ENCODE measurements at regions not wholly inside any gene's neighbourhood (a gene's known extent, or its start where the extent isn't known, plus 50 kb on each side); places are given as distances from the start of the nearest gene placed in this dataset.

- Histone ChIP-seq H3K27ac (no peak overlapping the region), H3K4me1 (no peaks in the 10 kb centered on the region), H3K4me3 (no peak overlapping the region), H3K36me3 (no peaks in the 10 kb centered on the region), H3K27me3 (no peaks in the 10 kb centered on the region), H3K9me3 (peaks cover 0 to under 1% (median 0%) of the 10 kb centered on the region in 4 donors)
- TF ChIP-seq POLR2A (IDR thresholded peaks at IDR 0.05) = no peak
- TF ChIP-seq, protein P1, sequence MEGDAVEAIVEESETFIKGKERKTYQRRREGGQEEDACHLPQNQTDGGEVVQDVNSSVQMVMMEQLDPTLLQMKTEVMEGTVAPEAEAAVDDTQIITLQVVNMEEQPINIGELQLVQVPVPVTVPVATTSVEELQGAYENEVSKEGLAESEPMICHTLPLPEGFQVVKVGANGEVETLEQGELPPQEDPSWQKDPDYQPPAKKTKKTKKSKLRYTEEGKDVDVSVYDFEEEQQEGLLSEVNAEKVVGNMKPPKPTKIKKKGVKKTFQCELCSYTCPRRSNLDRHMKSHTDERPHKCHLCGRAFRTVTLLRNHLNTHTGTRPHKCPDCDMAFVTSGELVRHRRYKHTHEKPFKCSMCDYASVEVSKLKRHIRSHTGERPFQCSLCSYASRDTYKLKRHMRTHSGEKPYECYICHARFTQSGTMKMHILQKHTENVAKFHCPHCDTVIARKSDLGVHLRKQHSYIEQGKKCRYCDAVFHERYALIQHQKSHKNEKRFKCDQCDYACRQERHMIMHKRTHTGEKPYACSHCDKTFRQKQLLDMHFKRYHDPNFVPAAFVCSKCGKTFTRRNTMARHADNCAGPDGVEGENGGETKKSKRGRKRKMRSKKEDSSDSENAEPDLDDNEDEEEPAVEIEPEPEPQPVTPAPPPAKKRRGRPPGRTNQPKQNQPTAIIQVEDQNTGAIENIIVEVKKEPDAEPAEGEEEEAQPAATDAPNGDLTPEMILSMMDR (IDR thresholded peaks at IDR 0.05) = no peak
- no peak for DNase-seq
These were observed 1333.4 kb downstream of the ADGRL3 start for GRCh38 chr4:62533573-62533972.

GRCh38 chr4:62531731-62532130, 1331.6 kb downstream of the ADGRL3 start:
- H3K9me3 ChIP-seq = no peaks in the 10 kb centered on the region
- no peak overlapping the region for H3K27ac ChIP-seq
- H3K4me3 ChIP-seq = no peak overlapping the region
- no peaks in the 10 kb centered on the region for H3K4me1 ChIP-seq
- H3K27me3 ChIP-seq = no peaks in the 10 kb centered on the region
- TF ChIP-seq POLR2A (IDR thresholded peaks at IDR 0.05) = no peak
- TF ChIP-seq, protein P1 (IDR thresholded peaks at IDR 0.05) = no peak
- DNase-seq = no peak
- no peaks in the 10 kb centered on the region for H3K36me3 ChIP-seq

DNA sequence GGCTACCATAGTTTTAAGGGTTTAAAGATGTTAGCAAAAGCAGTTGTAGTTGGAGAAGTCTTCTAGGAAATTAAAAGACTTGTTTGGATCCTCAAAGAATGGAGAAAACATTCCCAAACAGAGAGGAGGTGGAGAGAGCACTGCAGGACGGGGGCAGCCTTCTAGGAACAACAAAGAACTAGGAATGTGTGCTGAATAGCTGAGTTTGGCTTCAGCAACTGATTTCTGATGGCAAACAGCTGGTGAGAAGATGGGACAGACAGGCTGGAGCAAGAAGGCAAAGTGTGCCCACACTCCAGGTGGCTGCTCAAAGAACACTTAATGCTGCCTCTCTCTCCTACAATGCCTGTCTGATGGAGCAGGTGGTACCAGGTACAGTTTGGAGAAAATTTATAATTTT, 1331.1 kb downstream of the ADGRL3 start:
- DNase-seq = no peak
- H3K4me1 ChIP-seq = no peaks in the 10 kb centered on the region
- H3K27me3 ChIP-seq = no peaks in the 10 kb centered on the region
- no peaks in the 10 kb centered on the region for H3K9me3 ChIP-seq
- H3K4me3 ChIP-seq = no peak overlapping the region
- no peak for TF ChIP-seq POLR2A (IDR thresholded peaks at IDR 0.05)
- TF ChIP-seq, protein P1 (IDR thresholded peaks at IDR 0.05) = no peak
- no peak overlapping the region for H3K27ac ChIP-seq
- H3K36me3 ChIP-seq = no peaks in the 10 kb centered on the region

DNA sequence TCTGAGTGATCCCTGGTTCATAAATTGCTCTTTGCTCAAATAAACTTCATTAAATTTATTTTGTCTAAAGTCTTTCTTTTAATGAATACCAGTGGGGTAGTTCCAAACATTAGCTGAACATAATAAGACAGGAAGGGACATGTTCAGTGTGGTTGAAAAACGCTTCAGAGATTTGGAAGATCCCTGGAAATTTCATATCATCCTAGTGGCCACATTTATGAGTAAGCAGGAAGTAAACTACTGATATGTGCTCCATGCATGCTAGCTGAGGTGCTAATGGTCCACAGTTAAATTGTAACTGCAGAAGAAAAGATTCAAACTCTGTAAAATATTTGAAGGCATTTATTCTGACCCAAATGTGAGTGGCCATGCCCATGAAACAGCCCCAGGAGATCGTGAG, 1328.7 kb downstream of the ADGRL3 start:
- no peak for TF ChIP-seq POLR2A (IDR thresholded peaks at IDR 0.05)
- TF ChIP-seq, protein P1 (IDR thresholded peaks at IDR 0.05) = peak in 3 of 6 experiments; percentile 10 to 34 (median 27)
- no peak for DNase-seq
- no peak overlapping the region for H3K4me3 ChIP-seq

DNA sequence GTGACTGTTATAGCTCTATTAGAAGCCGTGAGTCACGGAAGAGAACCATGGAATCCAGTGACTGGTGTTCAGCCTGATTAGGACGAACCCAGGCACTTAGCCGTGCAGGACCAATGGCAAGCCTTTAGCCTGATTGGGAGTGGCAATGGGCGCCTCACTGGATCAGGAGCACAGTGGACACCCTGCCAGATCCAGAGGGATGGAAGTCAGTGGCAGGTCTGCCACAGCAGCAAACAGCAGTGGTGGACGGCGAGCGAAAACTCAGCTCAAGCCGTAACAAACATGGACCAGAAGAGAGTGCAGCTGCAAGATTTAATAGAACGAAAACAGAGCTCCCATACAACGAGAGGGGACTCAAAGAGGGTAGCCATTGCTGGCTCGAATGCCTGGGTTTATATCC, 1326.5 kb downstream of the ADGRL3 start:
- H3K36me3 ChIP-seq = no peaks in the 10 kb centered on the region
- no peak overlapping the region for H3K27ac ChIP-seq
- H3K4me3 ChIP-seq = no peak overlapping the region
- no peaks in the 10 kb centered on the region for H3K27me3 ChIP-seq
- TF ChIP-seq, protein P1 (IDR thresholded peaks at IDR 0.05) = no peak
- no peak for TF ChIP-seq POLR2A (IDR thresholded peaks at IDR 0.05)
- H3K9me3 ChIP-seq = no peaks in the 10 kb centered on the region
- H3K4me1 ChIP-seq = no peaks in the 10 kb centered on the region
- DNase-seq = no peak

More for the DNA sequence above, 1328.7 kb downstream of the ADGRL3 start:
- H3K36me3 ChIP-seq = no peaks in the 10 kb centered on the region
- no peaks in the 10 kb centered on the region for H3K9me3 ChIP-seq
- no peaks in the 10 kb centered on the region for H3K4me1 ChIP-seq
- no peak overlapping the region for H3K27ac ChIP-seq
- no peaks in the 10 kb centered on the region for H3K27me3 ChIP-seq

DNA sequence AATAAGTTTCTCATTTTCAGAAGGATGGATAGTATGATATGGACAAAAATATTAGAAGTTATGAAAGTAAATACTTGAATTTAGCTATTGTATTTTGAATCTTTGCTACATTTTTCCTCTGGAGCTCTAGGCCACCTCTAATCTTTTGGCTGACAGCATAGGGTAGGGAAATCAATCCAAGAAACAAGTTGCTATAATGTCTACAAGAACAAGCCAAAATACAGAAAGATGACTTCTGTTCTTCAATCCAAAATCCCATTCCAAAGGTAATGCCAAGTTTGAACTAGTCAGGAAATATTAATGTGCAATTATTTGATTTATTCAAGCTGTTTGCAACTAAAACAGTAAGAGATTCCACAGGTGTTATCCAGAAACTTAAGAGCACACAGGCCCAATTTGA, 1323.1 kb downstream of the ADGRL3 start:
- no peaks in the 10 kb centered on the region for H3K27me3 ChIP-seq
- no peaks in the 10 kb centered on the region for H3K36me3 ChIP-seq
- no peak overlapping the region for H3K4me3 ChIP-seq
- DNase-seq = no peak
- no peaks in the 10 kb centered on the region for H3K4me1 ChIP-seq
- TF ChIP-seq, protein P1 (IDR thresholded peaks at IDR 0.05) = no peak
- no peak for TF ChIP-seq POLR2A (IDR thresholded peaks at IDR 0.05)
- no peak overlapping the region for H3K27ac ChIP-seq
- no peaks in the 10 kb centered on the region for H3K9me3 ChIP-seq

Measured in Peyer's patch (tissue), 4 donors.